ENCODE measurements at regions not wholly inside any gene's neighbourhood (a gene's known extent, or its start where the extent isn't known, plus 50 kb on each side); places are given as distances from the start of the nearest gene placed in this dataset.
A peak's percentile ranks its signal among the peaks of the same experiment; 100 is the strongest.
"Not testable (repeated sequence)": the region's sequence is repeated elsewhere in the genome, so short reads cannot be mapped to it uniquely, and the experiment has no call there.

DNA sequence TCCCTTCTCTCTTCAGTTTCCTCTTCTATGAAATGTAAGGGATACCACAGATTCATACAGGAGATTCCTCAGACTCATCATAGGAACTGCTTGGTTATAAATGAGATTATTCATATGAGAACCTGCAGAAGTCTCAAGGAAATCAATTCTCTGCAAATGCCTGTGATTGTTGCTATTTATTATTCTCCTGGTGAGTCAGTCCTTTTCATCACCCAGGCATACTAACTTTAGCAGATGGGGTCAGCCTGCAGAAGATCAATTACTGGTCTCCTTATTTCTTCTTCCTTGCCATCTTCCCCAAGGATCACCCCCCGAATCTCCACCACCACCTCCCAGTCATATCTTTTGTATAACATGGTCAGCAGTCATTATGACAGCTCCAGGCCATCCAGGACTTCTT lies 53.8 kb upstream of the DCP1A start:
- Mint-ChIP-seq H3K4me3 (no peak overlapping the region), H3K4me1 (no peaks in the 10 kb centered on the region), H3K9me3 (peaks cover 0 to 13% (median 4%) of the 10 kb centered on the region in 9 donors), H3K27ac (no peak overlapping the region), H3K36me3 (no peaks in the 10 kb centered on the region), H3K27me3 (peaks cover 11 to 32% (median 20%) of the 10 kb centered on the region in 5 donors)
- DNase-seq = no peak
- ATAC-seq = no peak
- POLR2A ChIA-PET = no interaction called here

DNA sequence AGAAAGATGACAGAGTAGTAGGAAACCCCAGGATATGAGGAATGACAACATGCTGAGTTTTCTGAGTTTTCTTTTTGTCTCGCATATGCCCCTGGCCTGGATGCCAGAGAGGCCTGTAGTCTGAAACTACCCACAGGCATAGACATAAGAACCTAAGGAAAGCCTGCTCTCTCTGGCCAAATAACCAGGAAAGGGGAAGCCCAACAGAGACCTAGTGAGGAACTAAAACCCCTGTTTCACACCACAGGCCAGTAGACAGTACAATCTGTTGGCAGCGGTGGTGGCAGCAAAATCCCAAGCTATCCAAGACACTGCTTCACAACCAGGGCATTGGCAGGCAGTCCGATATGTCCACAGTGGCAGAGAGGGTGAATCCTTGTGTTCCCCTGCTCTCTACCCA lies 55.0 kb upstream of the DCP1A start:
- peaks cover 11 to 32% (median 20%) of the 10 kb centered on the region in 5 donors for H3K27me3 Mint-ChIP-seq
- POLR2A ChIA-PET = no interaction called here
- peaks cover 0 to 13% (median 2%) of the 10 kb centered on the region in 9 donors for H3K9me3 Mint-ChIP-seq
- no peak overlapping the region for H3K4me3 Mint-ChIP-seq
- ATAC-seq = no peak
- H3K36me3 Mint-ChIP-seq = no peaks in the 10 kb centered on the region
- DNase-seq = no peak
- no peak overlapping the region for H3K27ac Mint-ChIP-seq
- no peaks in the 10 kb centered on the region for H3K4me1 Mint-ChIP-seq

DNA sequence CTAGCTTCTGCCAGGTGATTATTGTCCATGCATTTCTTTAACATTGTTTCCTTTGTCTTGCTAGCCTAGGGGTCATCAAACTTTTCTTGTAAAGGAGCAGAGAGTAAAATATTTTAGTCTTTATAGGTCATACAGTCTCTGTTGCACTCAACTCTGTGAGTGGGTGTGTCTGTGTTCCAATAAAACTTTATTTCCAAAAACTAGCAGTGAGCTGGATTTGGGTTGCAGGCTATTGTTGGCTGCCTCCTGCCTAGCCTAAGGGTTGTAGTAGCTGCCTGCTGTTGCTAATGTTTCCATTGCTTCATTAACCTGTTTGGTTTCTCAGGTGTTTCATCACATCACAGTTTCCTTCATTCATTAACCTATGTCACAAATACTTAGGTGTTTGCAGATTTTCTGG lies 64.0 kb upstream of the DCP1A start:
- Mint-ChIP-seq H3K27ac (no peak overlapping the region), H3K4me1 (no peaks in the 10 kb centered on the region), H3K27me3 (peaks cover 7 to 20% (median 9%) of the 10 kb centered on the region in 5 donors), H3K9me3 (peaks cover 3 to 39% (median 20%) of the 10 kb centered on the region in 9 donors), H3K4me3 (no peak overlapping the region), H3K36me3 (peaks cover 0 to 23% (median 9%) of the 10 kb centered on the region in 3 donors)
- ATAC-seq (no peak), DNase-seq (no peak)
- POLR2A ChIA-PET = no interaction called here

DNA sequence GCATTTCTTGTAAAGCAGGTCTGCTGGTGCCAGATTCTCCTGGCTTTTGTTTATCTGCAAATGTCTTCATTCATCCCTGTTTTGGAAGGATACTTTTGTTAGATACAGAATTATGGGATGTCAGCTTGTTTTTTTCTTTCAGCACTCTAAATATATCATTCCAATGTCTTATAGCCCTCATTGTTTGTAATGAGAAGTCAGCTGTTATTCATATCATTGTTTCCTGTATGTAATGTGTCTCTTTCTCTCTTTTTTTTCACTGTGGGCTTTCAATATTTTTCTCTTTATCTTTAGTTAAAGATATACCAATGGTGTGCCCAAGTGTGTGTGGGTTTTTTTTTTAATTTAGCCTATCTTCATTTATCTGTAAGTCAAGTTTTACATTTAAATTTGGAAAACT lies 65.6 kb upstream of the DCP1A start:
- peaks cover 3 to 42% (median 20%) of the 10 kb centered on the region in 9 donors for H3K9me3 Mint-ChIP-seq
- POLR2A ChIA-PET = no interaction called here
- DNase-seq (no peak), ATAC-seq (no peak)
- no peak overlapping the region for H3K4me3 Mint-ChIP-seq
- H3K4me1 Mint-ChIP-seq = no peaks in the 10 kb centered on the region
- peaks cover 7 to 28% (median 18%) of the 10 kb centered on the region in 5 donors for H3K27me3 Mint-ChIP-seq
- peak overlapping the region in 1 of 10 donors; percentile 35 for H3K27ac Mint-ChIP-seq
- peaks cover 0 to 23% (median 9%) of the 10 kb centered on the region in 3 donors for H3K36me3 Mint-ChIP-seq

- H3K4me3 Mint-ChIP-seq = no peak overlapping the region
- POLR2A ChIA-PET = no interaction called here
Measured at GRCh38 chr3:53416530-53416929, 69.2 kb upstream of the DCP1A start.

DNA sequence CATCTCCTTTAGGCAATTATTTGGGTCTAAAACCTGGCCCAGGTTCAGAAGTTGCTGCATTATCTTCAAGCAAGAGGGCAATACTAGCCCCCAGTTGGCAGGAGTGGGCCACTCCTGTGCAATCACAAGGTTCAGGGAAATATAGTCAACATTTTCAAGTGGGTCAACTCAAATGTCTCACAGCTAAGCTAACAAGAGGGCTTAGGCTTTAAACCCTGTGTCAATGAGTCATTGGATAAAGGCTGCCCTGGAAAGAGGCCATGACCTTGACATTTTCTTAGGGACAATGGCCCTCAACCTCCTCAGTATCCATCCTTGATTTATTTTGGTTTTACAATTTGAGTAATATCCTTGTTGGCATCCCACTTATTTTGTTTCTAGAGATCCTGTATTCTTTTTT lies 73.5 kb upstream of the DCP1A start:
- peaks cover 0 to 3% (median 0%) of the 10 kb centered on the region in 3 donors for H3K36me3 Mint-ChIP-seq
- no peak for DNase-seq

More at GRCh38 chr3:53416530-53416929, 69.2 kb upstream of the DCP1A start:
- H3K27me3 Mint-ChIP-seq = peaks cover 8 to 33% (median 15%) of the 10 kb centered on the region in 5 donors
- peaks cover 3 to 42% (median 20%) of the 10 kb centered on the region in 9 donors for H3K9me3 Mint-ChIP-seq
- H3K27ac Mint-ChIP-seq = no peak overlapping the region
- DNase-seq (no peak), ATAC-seq (no peak)
- peaks cover 0 to 23% (median 9%) of the 10 kb centered on the region in 3 donors for H3K36me3 Mint-ChIP-seq
- H3K4me1 Mint-ChIP-seq = no peaks in the 10 kb centered on the region

GRCh38 chr3:53422954-53423698 lies 71.3 kb upstream of the CACNA1D start:
- peaks cover 2 to 29% (median 8%) of the 10 kb centered on the region in 5 donors for H3K27me3 Mint-ChIP-seq

More for the DNA sequence above, 73.5 kb upstream of the DCP1A start:
- Mint-ChIP-seq H3K4me1 (no peaks in the 10 kb centered on the region), H3K4me3 (no peak overlapping the region), H3K27me3 (peaks cover 9 to 44% (median 14%) of the 10 kb centered on the region in 5 donors), H3K9me3 (peaks cover 0 to 4% (median 0%) of the 10 kb centered on the region in 9 donors), H3K27ac (no peak overlapping the region)
- POLR2A ChIA-PET = no interaction called here
- ATAC-seq = no peak

DNA sequence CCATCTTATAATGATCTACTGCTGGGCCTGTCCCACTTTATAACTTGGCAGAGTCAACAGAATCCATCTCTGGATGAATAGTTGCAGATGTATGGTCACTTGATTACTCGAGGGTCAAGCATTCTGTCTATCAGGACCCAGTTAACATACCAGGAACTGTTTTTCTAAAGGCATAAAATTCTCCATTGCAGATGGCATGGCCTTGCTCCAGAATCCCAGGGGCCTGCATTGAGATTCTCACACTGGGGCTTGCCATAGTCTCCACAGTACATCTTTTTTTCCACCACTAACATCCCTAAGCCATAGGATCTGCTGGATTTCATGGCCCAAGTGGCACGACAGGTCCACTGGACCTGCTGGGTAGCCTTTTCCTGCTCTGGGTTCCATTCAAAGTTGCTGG lies 68.5 kb upstream of the CACNA1D start:
- H3K4me3 Mint-ChIP-seq = no peak overlapping the region
- H3K27ac Mint-ChIP-seq = no peak overlapping the region
- peaks cover 0 to 4% (median 0%) of the 10 kb centered on the region in 4 donors for H3K4me1 Mint-ChIP-seq

More at GRCh38 chr3:53422954-53423698, 71.3 kb upstream of the CACNA1D start:
- H3K4me3 Mint-ChIP-seq = no peak overlapping the region
- no peaks in the 10 kb centered on the region for H3K4me1 Mint-ChIP-seq
- POLR2A ChIA-PET = no interaction called here
- H3K9me3 Mint-ChIP-seq = no peaks in the 10 kb centered on the region
- no peak for ATAC-seq
- no peak overlapping the region for H3K27ac Mint-ChIP-seq
- no peak for DNase-seq
- no peaks in the 10 kb centered on the region for H3K36me3 Mint-ChIP-seq

GRCh38 chr3:53426918-53427317 lies 67.5 kb upstream of the CACNA1D start:
- ATAC-seq (no peak), DNase-seq (no peak)
- POLR2A ChIA-PET = no interaction called here
- H3K27ac Mint-ChIP-seq = no peak overlapping the region
- peaks cover 3 to 30% (median 12%) of the 10 kb centered on the region in 5 donors for H3K27me3 Mint-ChIP-seq
- H3K9me3 Mint-ChIP-seq = no peaks in the 10 kb centered on the region
- H3K4me1 Mint-ChIP-seq = peaks cover 0 to 4% (median 0%) of the 10 kb centered on the region in 4 donors
- H3K4me3 Mint-ChIP-seq = no peak overlapping the region
- no peaks in the 10 kb centered on the region for H3K36me3 Mint-ChIP-seq

More for the DNA sequence above, 68.5 kb upstream of the CACNA1D start:
- POLR2A ChIA-PET = no interaction called here
- DNase-seq (no peak), ATAC-seq (no peak)
- H3K9me3 Mint-ChIP-seq = no peaks in the 10 kb centered on the region
- H3K36me3 Mint-ChIP-seq = no peaks in the 10 kb centered on the region
- H3K27me3 Mint-ChIP-seq = peaks cover 2 to 34% (median 11%) of the 10 kb centered on the region in 5 donors

GRCh38 chr3:53436828-53437227 lies 57.6 kb upstream of the CACNA1D start:
- no peak for ATAC-seq
- Mint-ChIP-seq H3K4me1 (no peaks in the 10 kb centered on the region), H3K27ac (no peak overlapping the region), H3K9me3 (no peaks in the 10 kb centered on the region), H3K36me3 (no peaks in the 10 kb centered on the region), H3K4me3 (no peak overlapping the region), H3K27me3 (peaks cover 11 to 19% (median 17%) of the 10 kb centered on the region in 5 donors)
- POLR2A ChIA-PET = no interaction called here
- DNase-seq = no peak

DNA sequence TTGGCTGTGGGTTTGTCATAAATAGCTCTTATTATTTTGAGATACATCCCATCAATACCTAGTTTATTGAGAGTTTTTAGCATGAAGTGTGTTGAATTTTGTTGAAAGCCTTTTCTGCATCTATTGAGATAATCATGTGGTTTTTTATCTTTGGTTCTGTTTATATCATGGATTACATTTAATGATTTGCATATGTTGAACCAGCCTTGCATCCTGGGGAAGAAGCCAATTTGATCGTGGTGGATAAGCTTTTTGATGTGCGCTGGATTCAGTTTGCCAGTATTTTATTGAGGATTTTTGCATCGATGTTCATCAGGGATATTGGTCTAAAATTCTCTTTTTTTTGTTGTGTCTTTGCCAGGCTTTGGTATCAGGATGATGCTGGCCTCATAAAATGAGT lies 51.5 kb upstream of the CACNA1D start:
- Mint-ChIP-seq H3K9me3 (peaks cover 0 to 13% (median 4%) of the 10 kb centered on the region in 9 donors), H3K27me3 (peaks cover 11 to 60% (median 19%) of the 10 kb centered on the region in 5 donors)
- POLR2A ChIA-PET, H3K36me3 Mint-ChIP-seq, H3K4me3 Mint-ChIP-seq, DNase-seq, H3K4me1 Mint-ChIP-seq, H3K27ac Mint-ChIP-seq, ATAC-seq: not testable (repeated sequence)

All from naive thymus-derived CD8-positive, alpha-beta T cell (primary cell).